ENCODE measurements at regions not wholly inside any gene's neighbourhood (a gene's known extent, or its start where the extent isn't known, plus 50 kb on each side); places are given as distances from the start of the nearest gene placed in this dataset.

GRCh38 chr10:11387044-11387443 lies 224.4 kb downstream of the USP6NL start:
- Mint-ChIP-seq H3K9me3 (no peaks in the 10 kb centered on the region), H3K4me3 (no peak overlapping the region), H3K27ac (no peak overlapping the region), H3K36me3 (no peaks in the 10 kb centered on the region), H3K4me1 (peaks cover 0 to 7% (median 6%) of the 10 kb centered on the region in 3 donors), H3K27me3 (peaks cover 7% of the 10 kb centered on the region)

Data from IgD-negative memory B cell (primary cell).